RWPE1 (cell line): ENCODE measurements at regions not wholly inside any gene's neighbourhood (a gene's known extent, or its start where the extent isn't known, plus 50 kb on each side); places are given as distances from the start of the nearest gene placed in this dataset.

Experiments
- CTCF ChIA-PET: fragments of 350-600 bp; sonication (Branson Sonifier 250); formaldehyde crosslinking; extraction: SDS; loops from one replicate; lab custom pipeline; 2021; lab: Yijun Ruan, JAX
- POLR2A ChIA-PET: fragments of 400-600 bp; formaldehyde crosslinking; extraction: SDS; loops from one replicate; lab custom pipeline; 2020; ENCODE audit warnings: antibody characterized with exemption; ENCODE audit not compliant: low non-redundant PET; lab: Yijun Ruan, JAX
- DNase-seq: peaks from one replicate; pipeline ENCODE4 v3.0.0; 2012; ENCODE audit warnings: low spot score
- H3K27ac ChIP-seq: fragments of 450-650 bp; 2 replicates; pipeline ENCODE4 v1.5.1; 2017
- CTCF ChIP-seq: fragments of 450-650 bp; conservative IDR thresholded peaks from 2 replicates; pipeline ENCODE4 v1.5.1; 2017; ENCODE audit warnings: low read depth, mild to moderate bottlenecking

GRCh38 chr12:93308281-93308680, 69.4 kb upstream of the NUDT4 start:
- TF ChIP-seq CTCF, result no peak
- no peak for DNase-seq
- CTCF ChIA-PET, result no interaction called here
- POLR2A ChIA-PET, result no interaction called here
- H3K27ac ChIP-seq, result no peak overlapping the region

GRCh38 chr12:93311827-93312226, 65.9 kb upstream of the NUDT4 start:
- no peak overlapping the region for H3K27ac ChIP-seq
- CTCF ChIA-PET, result no interaction called here
- no peak for TF ChIP-seq CTCF
- no peak for DNase-seq
- POLR2A ChIA-PET, result no interaction called here

- no peak for DNase-seq
- ChIA-PET POLR2A (no interaction called here), CTCF (no interaction called here)
- H3K27ac ChIP-seq, result no peak overlapping the region
- TF ChIP-seq CTCF, result no peak
Observed at GRCh38 chr12:93314177-93314497, 63.6 kb upstream of the NUDT4 start.

- DNase-seq, result no peak
- ChIA-PET CTCF (interaction anchor here (0.6 kb wide), 2 partner anchors 104 to 1524 kb away, joined by 3 to 4 read pairs; no protein-coding TSS in a partner anchor), POLR2A (interaction anchor here (0.7 kb wide), 1 partner anchor 72 kb away, joined by 3 read pairs; no protein-coding TSS in a partner anchor)
- no peak for TF ChIP-seq CTCF
- H3K27ac ChIP-seq, result no peak overlapping the region
Observed at GRCh38 chr12:93315385-93315906, 62.3 kb upstream of the NUDT4 start.

- POLR2A ChIA-PET, result no interaction called here
Observed at GRCh38 chr12:93315907-93316622, 61.7 kb upstream of the NUDT4 start.

GRCh38 chr12:93316623-93316971, 61.1 kb upstream of the NUDT4 start:
- DNase-seq, result no peak
- TF ChIP-seq CTCF, result no peak
- ChIA-PET CTCF (interaction anchor here (0.6 kb wide), 1 partner anchor 148 kb away, joined by 3 read pairs; no protein-coding TSS in a partner anchor), POLR2A (no interaction called here)
- H3K27ac ChIP-seq, result no peak overlapping the region

More at GRCh38 chr12:93315907-93316622, 61.7 kb upstream of the NUDT4 start:
- H3K27ac ChIP-seq, result no peak overlapping the region
- TF ChIP-seq CTCF, result no peak
- no peak for DNase-seq
- CTCF ChIA-PET, result interaction anchor here (0.6 kb wide), 2 partner anchors 148 to 1524 kb away, joined by 3 to 4 read pairs; no protein-coding TSS in a partner anchor
